ENCODE measurements at regions not wholly inside any gene's neighbourhood (a gene's known extent, or its start where the extent isn't known, plus 50 kb on each side); places are given as distances from the start of the nearest gene placed in this dataset.

- Histone ChIP-seq H3K9ac (ENCODE audit: low read length) (no peak overlapping the region), H4K12ac (ENCODE audit: low read depth, low read length) (no peak overlapping the region), H2BK12ac (ENCODE audit: low read length) (no peak overlapping the region), H3K27ac (ENCODE audit: low read depth, low read length) (no peak overlapping the region), H3K4me3 (ENCODE audit: low read depth, low read length) (no peak overlapping the region), H3K18ac (ENCODE audit: low read length) (no peak overlapping the region), H3K9me3 (ENCODE audit: insufficient read depth, low read depth, low read length) (no peaks in the 10 kb centered on the region), H2AK5ac (ENCODE audit: low read length) (no peak overlapping the region), H3K36me3 (ENCODE audit: control insufficient read depth in 1 of 2, insufficient read depth in 2 of 2, low read length in 2 of 2) (no peaks in the 10 kb centered on the region), H3K14ac (ENCODE audit: low read length) (no peak overlapping the region), H3K4me2 (ENCODE audit: low read length) (no peak overlapping the region), H3K27me3 (ENCODE audit: insufficient read depth, low read length) (no peaks in the 10 kb centered on the region), H2BK5ac (ENCODE audit: low read depth, low read length, poor library complexity) (no peak overlapping the region), H3K79me2 (ENCODE audit: control insufficient read depth, insufficient read depth, low read length, poor library complexity) (no peaks in the 10 kb centered on the region), H2BK120ac (ENCODE audit: insufficient read depth, low read length, poor library complexity) (no peak overlapping the region), H3K4ac (ENCODE audit: low read depth, low read length) (no peak overlapping the region), H3K4me1 (ENCODE audit: control insufficient read depth in 1 of 2, insufficient read depth in 2 of 2, low read length in 2 of 2) (no peaks in the 10 kb centered on the region), H4K91ac (ENCODE audit: low read depth, low read length) (no peak overlapping the region), H4K8ac (ENCODE audit: low read depth, low read length) (no peak overlapping the region), H3K23ac (ENCODE audit: low read length) (no peak overlapping the region), H3K79me1 (ENCODE audit: low read length) (no peaks in the 10 kb centered on the region), H2AFZ (ENCODE audit: insufficient read depth, low read length, poor library complexity) (no peak overlapping the region)
- no CpG with 5 or more reads among the region's 4 CpGs for whole genome bisulfite sequencing (ENCODE audit: extremely low coverage, insufficient coverage, insufficient read length)
- DNase-seq = no peak
These were observed 196.4 kb upstream of the SLC24A5 start for GRCh38 chr15:47924381-47924780.

DNA sequence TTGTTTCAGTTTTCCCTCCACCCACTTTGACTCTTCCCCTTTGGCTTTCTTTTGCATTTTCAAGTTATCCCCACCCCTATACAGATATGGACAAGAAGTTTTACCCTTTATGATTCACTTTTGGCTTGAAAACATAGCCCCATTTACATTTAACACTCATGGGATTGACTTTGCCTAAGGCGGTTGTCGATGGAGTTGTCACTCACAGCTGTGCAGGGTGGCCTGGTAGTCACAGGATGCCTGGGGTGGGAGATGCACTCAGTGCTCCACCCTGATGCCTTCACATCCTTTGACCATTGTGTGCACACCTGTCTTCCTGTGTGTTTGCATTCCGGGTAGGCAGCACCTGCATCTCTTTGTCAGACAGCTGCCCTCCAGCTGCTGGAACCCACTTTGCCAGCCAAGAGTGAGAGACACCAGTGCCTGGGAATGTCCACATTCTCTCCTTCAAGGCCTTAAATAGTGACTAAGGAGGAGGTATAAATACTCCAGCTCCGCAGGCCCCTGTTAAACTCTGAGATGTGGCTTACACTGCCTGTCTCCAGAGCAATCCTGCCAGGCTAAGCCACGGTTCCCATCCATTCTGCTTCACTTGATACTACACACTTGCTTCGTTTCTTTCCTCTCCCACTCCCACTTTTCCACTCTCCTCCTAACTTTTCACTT lies 191.5 kb upstream of the SLC24A5 start:
- H3K36me3 ChIP-seq (ENCODE audit: control insufficient read depth in 1 of 2, insufficient read depth in 2 of 2, low read length in 2 of 2) = no peaks in the 10 kb centered on the region
- H2BK120ac ChIP-seq (ENCODE audit: insufficient read depth, low read length, poor library complexity) = no peak overlapping the region
- no peak overlapping the region for H2AK5ac ChIP-seq (ENCODE audit: low read length)
- no peak overlapping the region for H2BK5ac ChIP-seq (ENCODE audit: low read depth, low read length, poor library complexity)
- no peak overlapping the region for H3K4ac ChIP-seq (ENCODE audit: low read depth, low read length)
- no peak overlapping the region for H2AFZ ChIP-seq (ENCODE audit: insufficient read depth, low read length, poor library complexity)
- no peak overlapping the region for H4K8ac ChIP-seq (ENCODE audit: low read depth, low read length)
- H3K18ac ChIP-seq (ENCODE audit: low read length) = no peak overlapping the region
- no peak overlapping the region for H4K91ac ChIP-seq (ENCODE audit: low read depth, low read length)
- H3K79me1 ChIP-seq (ENCODE audit: low read length) = no peaks in the 10 kb centered on the region
- H3K4me3 ChIP-seq (ENCODE audit: low read depth, low read length) = no peak overlapping the region
- H3K14ac ChIP-seq (ENCODE audit: low read length) = no peak overlapping the region
- no peaks in the 10 kb centered on the region for H3K9me3 ChIP-seq (ENCODE audit: insufficient read depth, low read depth, low read length)
- H3K4me1 ChIP-seq (ENCODE audit: control insufficient read depth in 1 of 2, insufficient read depth in 2 of 2, low read length in 2 of 2) = no peaks in the 10 kb centered on the region
- no peak for DNase-seq
- H2BK12ac ChIP-seq (ENCODE audit: low read length) = no peak overlapping the region
- H3K4me2 ChIP-seq (ENCODE audit: low read length) = no peak overlapping the region
- H3K9ac ChIP-seq (ENCODE audit: low read length) = no peak overlapping the region
- H3K27me3 ChIP-seq (ENCODE audit: insufficient read depth, low read length) = no peaks in the 10 kb centered on the region
- no peak overlapping the region for H3K27ac ChIP-seq (ENCODE audit: low read depth, low read length)
- 100% methylated on average over 1 of the region's 6 CpGs for WGBS (ENCODE audit: extremely low coverage, insufficient coverage, insufficient read length)
- peak overlapping the region; percentile 23 for H3K23ac ChIP-seq (ENCODE audit: low read length)
- H4K12ac ChIP-seq (ENCODE audit: low read depth, low read length) = no peak overlapping the region
- H3K79me2 ChIP-seq (ENCODE audit: control insufficient read depth, insufficient read depth, low read length, poor library complexity) = no peaks in the 10 kb centered on the region

GRCh38 chr15:47932261-47932660 lies 188.5 kb upstream of the SLC24A5 start:
- Histone ChIP-seq H3K4ac (ENCODE audit: low read depth, low read length) (no peak overlapping the region), H3K9ac (ENCODE audit: low read length) (no peak overlapping the region), H4K12ac (ENCODE audit: low read depth, low read length) (no peak overlapping the region), H3K36me3 (ENCODE audit: control insufficient read depth in 1 of 2, insufficient read depth in 2 of 2, low read length in 2 of 2) (no peaks in the 10 kb centered on the region), H2AFZ (ENCODE audit: insufficient read depth, low read length, poor library complexity) (no peak overlapping the region), H2BK120ac (ENCODE audit: insufficient read depth, low read length, poor library complexity) (no peak overlapping the region), H2AK5ac (ENCODE audit: low read length) (no peak overlapping the region), H3K79me1 (ENCODE audit: low read length) (no peaks in the 10 kb centered on the region), H4K91ac (ENCODE audit: low read depth, low read length) (no peak overlapping the region), H2BK5ac (ENCODE audit: low read depth, low read length, poor library complexity) (no peak overlapping the region), H3K4me1 (ENCODE audit: control insufficient read depth in 1 of 2, insufficient read depth in 2 of 2, low read length in 2 of 2) (no peaks in the 10 kb centered on the region), H3K9me3 (ENCODE audit: insufficient read depth, low read depth, low read length) (no peaks in the 10 kb centered on the region), H3K4me3 (ENCODE audit: low read depth, low read length) (no peak overlapping the region), H3K4me2 (ENCODE audit: low read length) (no peak overlapping the region), H3K18ac (ENCODE audit: low read length) (no peak overlapping the region), H3K14ac (ENCODE audit: low read length) (no peak overlapping the region), H3K79me2 (ENCODE audit: control insufficient read depth, insufficient read depth, low read length, poor library complexity) (no peaks in the 10 kb centered on the region), H4K8ac (ENCODE audit: low read depth, low read length) (no peak overlapping the region), H3K27ac (ENCODE audit: low read depth, low read length) (no peak overlapping the region), H3K23ac (ENCODE audit: low read length) (no peak overlapping the region), H2BK12ac (ENCODE audit: low read length) (no peak overlapping the region), H3K27me3 (ENCODE audit: insufficient read depth, low read length) (no peaks in the 10 kb centered on the region)
- DNase-seq = no peak
- no CpG with 5 or more reads among the region's 3 CpGs for WGBS (ENCODE audit: extremely low coverage, insufficient coverage, insufficient read length)

GRCh38 chr15:47932951-47933641 lies 187.7 kb upstream of the SLC24A5 start:
- Histone ChIP-seq H3K18ac (ENCODE audit: low read length) (no peak overlapping the region), H3K4ac (ENCODE audit: low read depth, low read length) (no peak overlapping the region), H3K4me3 (ENCODE audit: low read depth, low read length) (no peak overlapping the region), H2BK5ac (ENCODE audit: low read depth, low read length, poor library complexity) (no peak overlapping the region), H2AFZ (ENCODE audit: insufficient read depth, low read length, poor library complexity) (no peak overlapping the region), H3K9ac (ENCODE audit: low read length) (no peak overlapping the region), H3K4me1 (ENCODE audit: control insufficient read depth in 1 of 2, insufficient read depth in 2 of 2, low read length in 2 of 2) (no peaks in the 10 kb centered on the region), H3K79me1 (ENCODE audit: low read length) (no peaks in the 10 kb centered on the region), H3K14ac (ENCODE audit: low read length) (no peak overlapping the region), H3K27ac (ENCODE audit: low read depth, low read length) (no peak overlapping the region), H3K4me2 (ENCODE audit: low read length) (no peak overlapping the region), H3K36me3 (ENCODE audit: control insufficient read depth in 1 of 2, insufficient read depth in 2 of 2, low read length in 2 of 2) (no peaks in the 10 kb centered on the region), H2BK12ac (ENCODE audit: low read length) (no peak overlapping the region), H2BK120ac (ENCODE audit: insufficient read depth, low read length, poor library complexity) (no peak overlapping the region), H3K79me2 (ENCODE audit: control insufficient read depth, insufficient read depth, low read length, poor library complexity) (no peaks in the 10 kb centered on the region), H4K91ac (ENCODE audit: low read depth, low read length) (no peak overlapping the region), H3K9me3 (ENCODE audit: insufficient read depth, low read depth, low read length) (no peaks in the 10 kb centered on the region), H2AK5ac (ENCODE audit: low read length) (no peak overlapping the region), H4K8ac (ENCODE audit: low read depth, low read length) (no peak overlapping the region), H3K27me3 (ENCODE audit: insufficient read depth, low read length) (no peaks in the 10 kb centered on the region), H3K23ac (ENCODE audit: low read length) (no peak overlapping the region), H4K12ac (ENCODE audit: low read depth, low read length) (no peak overlapping the region)
- WGBS (ENCODE audit: extremely low coverage, insufficient coverage, insufficient read length) = no CpG with 5 or more reads among the region's 6 CpGs
- DNase-seq = no peak

Measured in trophoblast cell (in vitro differentiated cells and primary cell).